VCaP (cell line): ENCODE measurements at regions not wholly inside any gene's neighbourhood (a gene's known extent, or its start where the extent isn't known, plus 50 kb on each side); places are given as distances from the start of the nearest gene placed in this dataset.

Source experiments
- H3K27ac ChIP-seq: fragments of 450-650 bp; 2 replicates; pipeline ENCODE4 v1.5.1; 2017
- TF ChIP-seq, protein P1 (sequence below): fragments of 450-650 bp; conservative IDR thresholded peaks from 2 replicates; pipeline ENCODE4 v1.5.1; 2017; ENCODE audit warnings: mild to moderate bottlenecking, moderate library complexity

DNA sequence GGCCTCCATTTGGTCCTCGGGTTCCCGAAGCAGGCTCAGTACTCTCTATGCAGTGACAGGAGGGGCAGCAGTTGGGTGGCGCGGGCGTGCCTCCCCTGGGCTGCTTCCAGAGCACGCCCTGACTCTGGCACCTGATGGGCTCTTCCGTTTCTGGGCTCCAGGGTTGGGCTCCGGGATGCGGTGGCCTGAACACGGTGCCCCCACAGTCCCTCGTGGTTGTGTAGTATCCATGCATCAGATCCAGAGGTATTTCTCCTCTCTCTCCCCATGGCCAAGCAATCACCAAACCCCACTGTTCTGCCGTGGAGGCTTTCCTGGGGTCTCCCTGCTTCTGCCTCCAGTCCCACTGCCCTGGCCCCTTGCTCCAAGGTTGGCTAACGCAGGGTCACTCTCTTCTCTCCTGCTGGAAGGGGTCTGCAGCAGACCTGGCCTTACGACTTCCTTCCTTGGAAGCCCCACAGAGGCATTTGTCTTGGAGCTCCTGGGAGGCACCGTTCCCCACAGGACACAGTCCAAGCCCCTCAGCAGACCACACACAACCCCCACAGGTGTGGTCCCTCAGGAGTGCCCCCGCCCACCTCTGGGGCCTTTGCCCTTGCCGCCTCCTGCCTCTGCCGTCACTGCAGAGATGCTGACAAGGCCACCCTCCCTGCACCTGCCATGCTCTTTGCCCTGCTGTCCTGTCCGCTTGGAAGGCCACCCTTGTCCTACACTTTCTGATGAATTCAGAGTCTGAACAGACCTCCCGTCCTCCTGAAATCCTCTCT, 136.6 kb upstream of the ASB18 start:
- TF ChIP-seq, protein P1, sequence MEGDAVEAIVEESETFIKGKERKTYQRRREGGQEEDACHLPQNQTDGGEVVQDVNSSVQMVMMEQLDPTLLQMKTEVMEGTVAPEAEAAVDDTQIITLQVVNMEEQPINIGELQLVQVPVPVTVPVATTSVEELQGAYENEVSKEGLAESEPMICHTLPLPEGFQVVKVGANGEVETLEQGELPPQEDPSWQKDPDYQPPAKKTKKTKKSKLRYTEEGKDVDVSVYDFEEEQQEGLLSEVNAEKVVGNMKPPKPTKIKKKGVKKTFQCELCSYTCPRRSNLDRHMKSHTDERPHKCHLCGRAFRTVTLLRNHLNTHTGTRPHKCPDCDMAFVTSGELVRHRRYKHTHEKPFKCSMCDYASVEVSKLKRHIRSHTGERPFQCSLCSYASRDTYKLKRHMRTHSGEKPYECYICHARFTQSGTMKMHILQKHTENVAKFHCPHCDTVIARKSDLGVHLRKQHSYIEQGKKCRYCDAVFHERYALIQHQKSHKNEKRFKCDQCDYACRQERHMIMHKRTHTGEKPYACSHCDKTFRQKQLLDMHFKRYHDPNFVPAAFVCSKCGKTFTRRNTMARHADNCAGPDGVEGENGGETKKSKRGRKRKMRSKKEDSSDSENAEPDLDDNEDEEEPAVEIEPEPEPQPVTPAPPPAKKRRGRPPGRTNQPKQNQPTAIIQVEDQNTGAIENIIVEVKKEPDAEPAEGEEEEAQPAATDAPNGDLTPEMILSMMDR = no peak
- H3K27ac ChIP-seq = no peak overlapping the region

DNA sequence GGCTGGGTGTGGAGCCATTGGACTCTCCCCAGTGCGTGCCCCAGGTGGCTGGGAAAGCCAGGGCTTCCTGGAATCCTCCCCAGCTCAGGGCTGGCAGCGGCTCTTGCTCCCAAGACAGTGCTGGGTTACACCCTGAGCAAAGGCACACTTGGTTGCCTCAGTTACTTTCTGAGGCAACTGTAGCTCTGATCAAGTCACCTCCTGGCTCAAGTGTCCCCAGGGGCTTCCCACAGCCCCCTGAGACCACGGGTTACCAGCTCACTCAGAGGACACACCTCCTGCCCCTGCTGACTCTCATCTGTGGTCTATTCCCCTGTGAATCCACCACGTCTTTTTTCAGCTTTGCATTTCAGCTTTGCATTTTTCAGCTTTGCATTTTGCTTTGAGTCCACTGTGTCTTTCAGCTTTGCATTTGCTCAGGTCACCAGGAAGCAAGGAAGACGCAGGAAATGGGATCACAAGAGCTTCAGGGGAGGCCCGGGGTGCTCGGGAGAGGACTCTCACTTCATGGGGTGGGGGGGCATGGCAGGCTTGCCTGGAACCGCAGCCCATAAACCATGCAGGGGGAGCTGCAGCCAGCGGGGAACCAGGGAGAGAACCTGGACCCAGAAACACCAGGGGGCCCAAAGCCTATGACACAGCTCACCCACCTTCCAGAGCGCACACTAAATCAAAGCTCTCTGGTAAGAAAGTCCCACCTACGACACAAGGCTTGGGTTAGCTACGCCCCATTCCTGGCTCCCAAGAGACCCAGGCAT, 138.0 kb upstream of the ASB18 start:
- H3K27ac ChIP-seq = no peak overlapping the region
- TF ChIP-seq, protein P1 = no peak

DNA sequence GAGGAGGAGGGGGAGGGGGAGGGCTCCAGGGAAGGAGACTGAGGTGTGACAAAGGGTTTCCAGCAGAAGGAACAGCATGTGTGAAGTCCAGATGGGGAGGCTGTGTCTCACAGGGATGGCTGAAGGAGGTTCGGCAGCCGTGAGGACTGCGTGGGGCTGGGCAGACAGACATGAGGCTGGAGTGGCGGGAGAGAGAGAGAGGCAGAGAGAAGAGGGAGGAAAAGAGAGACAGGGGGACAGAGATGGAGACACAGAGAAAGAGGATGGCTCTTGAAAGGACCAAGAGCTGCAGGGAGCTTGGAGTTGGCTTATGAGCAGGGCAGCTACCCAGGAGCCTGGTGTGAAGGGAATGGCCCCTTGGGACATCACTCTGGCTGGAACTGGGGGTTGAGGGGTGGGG, 138.9 kb upstream of the ASB18 start:
- TF ChIP-seq, protein P1 = no peak
- H3K27ac ChIP-seq = no peak overlapping the region

DNA sequence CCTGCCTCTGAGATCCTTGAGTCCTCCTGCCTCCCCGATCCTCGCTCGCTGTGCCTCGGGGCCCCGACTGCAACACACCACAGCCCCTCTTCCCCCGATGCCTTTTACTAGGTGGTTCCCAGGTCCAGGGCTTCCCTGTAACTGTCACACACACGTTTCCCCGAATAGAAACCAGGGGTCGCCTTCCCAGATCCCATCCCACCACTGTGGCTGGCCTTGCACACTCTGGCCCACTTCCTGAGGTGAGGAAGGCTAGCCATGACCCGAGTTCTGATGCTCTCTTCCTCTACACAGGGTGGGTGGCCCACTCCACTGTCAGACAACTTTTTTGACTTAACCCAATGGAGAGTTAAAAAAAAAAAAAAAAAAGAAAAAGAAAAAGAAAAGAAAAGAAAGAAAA, 139.6 kb upstream of the ASB18 start:
- no peak overlapping the region for H3K27ac ChIP-seq
- TF ChIP-seq, protein P1 = no peak

DNA sequence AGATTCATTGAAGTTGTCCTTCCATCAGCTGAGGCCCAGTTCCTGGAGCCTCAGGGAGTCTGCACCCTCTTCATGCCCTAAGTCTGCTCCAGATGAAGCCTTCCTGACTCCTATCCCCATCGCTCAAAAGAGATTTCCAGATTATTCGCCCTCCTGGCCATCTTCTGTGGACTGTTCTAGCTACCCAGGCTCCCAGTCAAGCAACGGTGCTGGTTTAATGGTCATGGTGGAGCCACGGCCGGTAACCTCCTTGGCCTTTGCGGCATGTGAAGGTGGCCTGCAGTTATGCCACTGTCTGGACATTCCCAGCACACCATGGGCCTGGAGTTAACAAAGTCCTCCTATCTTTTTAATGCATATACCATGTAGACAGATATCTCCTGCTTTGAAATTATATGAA, 140.1 kb upstream of the ASB18 start:
- TF ChIP-seq, protein P1 = no peak
- H3K27ac ChIP-seq = no peak overlapping the region

DNA sequence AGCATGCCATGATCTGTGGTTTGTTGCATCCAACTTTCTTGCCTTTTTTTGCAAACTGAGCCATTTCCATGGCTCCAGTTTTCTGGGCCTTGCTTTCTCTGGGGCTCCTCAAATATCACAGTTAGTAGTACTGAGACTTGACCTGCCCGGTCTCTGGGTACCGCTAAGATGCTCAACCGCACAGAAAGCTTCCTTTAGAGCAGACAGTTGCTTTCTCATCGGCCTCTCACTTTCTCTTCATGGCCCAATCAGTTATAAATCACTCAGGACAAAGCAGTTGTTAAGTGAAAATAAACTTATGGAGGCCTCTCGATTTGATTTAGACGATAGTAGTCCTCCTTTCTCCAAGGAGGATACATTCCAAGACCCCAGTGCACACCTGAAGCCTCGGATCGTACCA, 141.2 kb upstream of the ASB18 start:
- TF ChIP-seq, protein P1 = no peak
- no peak overlapping the region for H3K27ac ChIP-seq

DNA sequence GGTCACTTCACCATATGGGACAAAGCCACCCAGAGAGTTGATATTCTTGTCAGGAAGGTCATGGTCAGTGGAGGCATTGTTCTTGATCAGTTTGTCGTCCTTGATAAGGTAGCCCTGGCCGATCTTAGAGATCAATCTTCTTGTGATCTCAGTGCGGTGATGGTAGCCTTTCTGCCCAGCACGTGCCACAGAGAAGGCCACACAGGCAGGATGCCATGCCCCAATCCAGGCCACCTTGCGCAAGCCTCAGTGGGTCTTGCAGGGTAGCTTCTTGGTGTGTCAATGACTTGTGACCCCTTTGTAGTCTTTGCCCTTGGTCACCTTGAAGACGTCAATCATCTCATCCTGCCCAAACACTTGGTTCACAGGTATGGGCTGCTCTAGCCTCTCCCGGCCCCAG, 143.9 kb upstream of the ASB18 start:
- TF ChIP-seq, protein P1 = no peak
- no peak overlapping the region for H3K27ac ChIP-seq
